ENCODE measurements at regions not wholly inside any gene's neighbourhood (a gene's known extent, or its start where the extent isn't known, plus 50 kb on each side); places are given as distances from the start of the nearest gene placed in this dataset.

- no peaks in the 10 kb centered on the region for H3K4me1 ChIP-seq
- no peak overlapping the region for H3K9ac ChIP-seq (ENCODE audit: low read depth in 2 of 2, low read length in 2 of 2)
- TF ChIP-seq, protein P1, sequence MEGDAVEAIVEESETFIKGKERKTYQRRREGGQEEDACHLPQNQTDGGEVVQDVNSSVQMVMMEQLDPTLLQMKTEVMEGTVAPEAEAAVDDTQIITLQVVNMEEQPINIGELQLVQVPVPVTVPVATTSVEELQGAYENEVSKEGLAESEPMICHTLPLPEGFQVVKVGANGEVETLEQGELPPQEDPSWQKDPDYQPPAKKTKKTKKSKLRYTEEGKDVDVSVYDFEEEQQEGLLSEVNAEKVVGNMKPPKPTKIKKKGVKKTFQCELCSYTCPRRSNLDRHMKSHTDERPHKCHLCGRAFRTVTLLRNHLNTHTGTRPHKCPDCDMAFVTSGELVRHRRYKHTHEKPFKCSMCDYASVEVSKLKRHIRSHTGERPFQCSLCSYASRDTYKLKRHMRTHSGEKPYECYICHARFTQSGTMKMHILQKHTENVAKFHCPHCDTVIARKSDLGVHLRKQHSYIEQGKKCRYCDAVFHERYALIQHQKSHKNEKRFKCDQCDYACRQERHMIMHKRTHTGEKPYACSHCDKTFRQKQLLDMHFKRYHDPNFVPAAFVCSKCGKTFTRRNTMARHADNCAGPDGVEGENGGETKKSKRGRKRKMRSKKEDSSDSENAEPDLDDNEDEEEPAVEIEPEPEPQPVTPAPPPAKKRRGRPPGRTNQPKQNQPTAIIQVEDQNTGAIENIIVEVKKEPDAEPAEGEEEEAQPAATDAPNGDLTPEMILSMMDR (IDR thresholded peaks at IDR 0.05): no peak
- DNase-seq: no peak
- intact Hi-C loops (cut with DNase I): no loop called here
- no peaks in the 10 kb centered on the region for H3K27me3 ChIP-seq
- H3K27ac ChIP-seq: no peak overlapping the region
- H3K36me3 ChIP-seq: no peaks in the 10 kb centered on the region
- no peaks in the 10 kb centered on the region for H3K9me3 ChIP-seq
- no peak overlapping the region for H3K4me3 ChIP-seq
Measured at GRCh38 chr3:30945291-30945690, 50.8 kb upstream of the GADL1 start.

DNA sequence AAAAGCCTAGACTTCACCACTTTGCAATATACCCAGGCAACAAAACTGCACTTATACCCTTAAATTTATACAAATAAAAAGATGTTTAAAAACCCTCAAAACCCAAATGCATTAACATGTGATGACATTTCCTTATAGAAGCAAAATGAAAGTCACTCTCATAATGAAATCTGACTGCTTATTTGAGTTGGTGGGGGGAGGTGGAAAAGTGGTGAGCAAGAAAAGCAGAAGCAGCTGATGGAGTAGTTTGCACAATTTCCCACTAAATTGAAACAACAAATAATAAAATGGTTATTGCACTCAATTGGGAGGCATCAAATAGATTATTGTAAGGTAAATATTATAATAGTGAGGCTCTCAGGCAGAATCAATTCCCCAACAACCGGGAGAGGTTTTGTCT lies 54.0 kb upstream of the GADL1 start:
- Histone ChIP-seq H3K4me3 (no peak overlapping the region), H3K27ac (no peak overlapping the region), H3K4me1 (no peaks in the 10 kb centered on the region), H3K27me3 (no peaks in the 10 kb centered on the region), H3K9me3 (no peaks in the 10 kb centered on the region), H3K9ac (ENCODE audit: low read depth in 2 of 2, low read length in 2 of 2) (no peak overlapping the region), H3K36me3 (no peaks in the 10 kb centered on the region)
- intact Hi-C loops (cut with DNase I): no loop called here
- DNase-seq: no peak
- TF ChIP-seq, protein P1 (IDR thresholded peaks at IDR 0.05): no peak

DNA sequence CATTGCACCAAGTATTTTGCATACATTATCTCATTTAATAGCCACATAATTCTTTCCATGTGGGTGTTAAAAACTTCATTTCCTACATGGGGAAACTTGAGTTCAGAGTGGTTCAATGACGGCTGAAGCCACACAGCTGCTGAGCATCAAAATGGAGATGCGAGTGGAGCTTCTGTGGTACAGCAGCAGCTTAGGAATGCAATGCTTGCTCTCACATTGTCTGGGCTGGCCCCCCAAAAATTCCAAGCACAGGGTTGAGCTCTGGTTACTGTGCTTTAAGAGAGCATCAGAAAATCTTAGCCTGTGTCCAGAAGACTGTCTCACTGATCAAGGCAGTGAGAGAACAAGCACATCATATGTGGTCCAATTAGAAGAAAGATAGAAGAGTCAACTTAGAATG lies 57.4 kb upstream of the GADL1 start:
- Histone ChIP-seq H3K27me3 (no peaks in the 10 kb centered on the region), H3K9me3 (no peaks in the 10 kb centered on the region), H3K9ac (ENCODE audit: low read depth in 2 of 2, low read length in 2 of 2) (no peak overlapping the region), H3K27ac (no peak overlapping the region), H3K4me3 (no peak overlapping the region), H3K4me1 (no peaks in the 10 kb centered on the region), H3K36me3 (no peaks in the 10 kb centered on the region)
- DNase-seq: no peak
- TF ChIP-seq, protein P1 (IDR thresholded peaks at IDR 0.05): no peak
- intact Hi-C loops (cut with DNase I): no loop called here

DNA sequence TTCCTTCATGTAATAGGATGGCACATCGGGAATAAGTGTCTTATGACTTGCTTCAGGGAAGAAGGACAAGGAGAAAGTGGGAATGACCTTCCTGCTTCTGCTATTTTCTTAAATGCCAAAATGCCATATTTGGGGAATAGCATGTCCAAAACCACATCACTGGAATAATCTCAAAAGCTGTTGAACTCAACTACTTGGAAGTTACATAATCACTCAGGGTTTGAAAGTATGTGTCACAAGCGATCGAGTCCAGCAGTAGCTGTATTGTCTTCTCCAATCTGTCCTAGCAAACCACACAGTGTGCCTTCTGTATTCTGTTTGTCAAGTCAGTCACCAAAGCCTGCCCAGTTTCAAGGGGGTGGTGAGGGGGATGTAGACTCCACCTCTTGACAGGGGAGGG lies 58.3 kb upstream of the GADL1 start:
- DNase-seq: no peak
- Histone ChIP-seq H3K27me3 (no peaks in the 10 kb centered on the region), H3K9ac (ENCODE audit: low read depth in 2 of 2, low read length in 2 of 2) (no peak overlapping the region), H3K4me1 (no peaks in the 10 kb centered on the region), H3K9me3 (no peaks in the 10 kb centered on the region), H3K4me3 (no peak overlapping the region), H3K27ac (no peak overlapping the region), H3K36me3 (no peaks in the 10 kb centered on the region)
- TF ChIP-seq, protein P1 (IDR thresholded peaks at IDR 0.05): no peak
- intact Hi-C loops (cut with DNase I): no loop called here

- Histone ChIP-seq H3K4me1 (no peaks in the 10 kb centered on the region), H3K9ac (ENCODE audit: low read depth in 2 of 2, low read length in 2 of 2) (no peak overlapping the region), H3K36me3 (no peaks in the 10 kb centered on the region), H3K4me3 (no peak overlapping the region), H3K9me3 (no peaks in the 10 kb centered on the region), H3K27ac (no peak overlapping the region), H3K27me3 (no peaks in the 10 kb centered on the region)
- DNase-seq: no peak
- intact Hi-C loops (cut with DNase I): no loop called here
- TF ChIP-seq, protein P1 (IDR thresholded peaks at IDR 0.05): no peak
Measured at GRCh38 chr3:30954426-30954825, 60.0 kb upstream of the GADL1 start.

DNA sequence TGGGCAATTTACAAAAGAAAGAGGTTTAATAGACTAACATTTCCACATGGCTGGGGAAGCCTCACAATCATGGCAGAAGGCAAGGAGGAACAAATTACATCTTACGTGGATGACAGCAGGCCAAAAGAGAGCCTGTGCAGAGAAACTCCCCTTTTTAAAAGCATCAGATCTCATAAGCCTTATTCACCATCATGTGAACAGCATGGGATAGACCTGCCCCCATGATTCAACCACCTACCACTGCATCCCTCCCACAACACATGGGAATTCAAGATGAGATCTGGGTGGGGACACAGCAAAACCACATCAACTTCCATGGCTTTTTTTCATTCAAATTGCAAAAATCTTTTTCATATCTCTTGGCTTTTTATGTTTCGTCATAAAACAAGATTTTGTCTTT lies 67.6 kb upstream of the GADL1 start:
- H3K4me1 ChIP-seq: no peaks in the 10 kb centered on the region
- H3K9ac ChIP-seq (ENCODE audit: low read depth in 2 of 2, low read length in 2 of 2): no peak overlapping the region
- no peak overlapping the region for H3K27ac ChIP-seq
- no peaks in the 10 kb centered on the region for H3K27me3 ChIP-seq
- no peaks in the 10 kb centered on the region for H3K36me3 ChIP-seq
- intact Hi-C loops (cut with DNase I): no loop called here
- DNase-seq: no peak
- TF ChIP-seq, protein P1 (IDR thresholded peaks at IDR 0.05): no peak
- H3K9me3 ChIP-seq: no peaks in the 10 kb centered on the region
- no peak overlapping the region for H3K4me3 ChIP-seq
